GM23338 (cell line): ENCODE measurements at regions not wholly inside any gene's neighbourhood (a gene's known extent, or its start where the extent isn't known, plus 50 kb on each side); places are given as distances from the start of the nearest gene placed in this dataset.

Experiments used
- CREB1 ChIP-seq: fragments of 250-450 bp; sonication (Bioruptor Pico); IDR thresholded peaks from 2 replicates; pipeline ENCODE4 v1.5.0; 2020; ENCODE audit warnings: low read depth, mild to moderate bottlenecking, moderate library complexity
- EZH2 ChIP-seq: fragments of 200-600 bp; sonication (generic); IDR thresholded peaks from one replicate; pipeline ENCODE4 v1.8.0; 2017; ENCODE audit warnings: antibody characterized with exemption, mild to moderate bottlenecking, low read depth; ENCODE audit not compliant: unreplicated experiment
- EZH2phosphoT487 ChIP-seq: fragments of 200-600 bp; sonication (generic); IDR thresholded peaks from one replicate; pipeline ENCODE4 v1.8.1; 2018; ENCODE audit warnings: antibody characterized with exemption; ENCODE audit not compliant: unreplicated experiment
- JUNB ChIP-seq: IDR thresholded peaks from one replicate; pipeline ENCODE4 v1.6.1; 2016; ENCODE audit warnings: antibody characterized with exemption; ENCODE audit not compliant: unreplicated experiment
- NANOG ChIP-seq: IDR thresholded peaks from 2 replicates; pipeline ENCODE4 v1.6.1; 2016; ENCODE audit warnings: antibody characterized with exemption, borderline replicate concordance
- POLR2AphosphoS5 ChIP-seq: IDR thresholded peaks from 2 replicates; pipeline ENCODE4 v1.6.1; 2016; ENCODE audit warnings: antibody characterized with exemption, low read depth
- STAT1 ChIP-seq: IDR thresholded peaks from one replicate; pipeline ENCODE4 v1.6.1; 2016; ENCODE audit warnings: antibody characterized with exemption; ENCODE audit not compliant: unreplicated experiment
- ZNF331 ChIP-seq: fragments of 250-450 bp; sonication (Bioruptor Pico); IDR thresholded peaks from 2 replicates; pipeline ENCODE4 v1.5.0; 2020; ENCODE audit warnings: low read depth, mild to moderate bottlenecking, moderate library complexity
- TF ChIP-seq, protein P1 (sequence below), 2 experiments: fragments of 200-600 bp in 1 of 2; sonication (generic) in 1 of 2; conservative IDR thresholded peaks; 2 replicates each; pipeline versions ENCODE4 v1.5.1 to v1.6.1; 2016 to 2017; ENCODE audit warnings: antibody characterized with exemption in 2 of 2, low read depth in 2 of 2, mild to moderate bottlenecking in 2 of 2, moderate library complexity in 1 of 2
- TF ChIP-seq, protein P2 (sequence below): IDR thresholded peaks from one replicate; pipeline ENCODE4 v1.6.1; 2018; ENCODE audit warnings: antibody characterized with exemption; ENCODE audit not compliant: unreplicated experiment
- TF ChIP-seq, protein P3 (sequence below): IDR thresholded peaks from 2 replicates; pipeline ENCODE4 v1.6.1; 2016; ENCODE audit warnings: antibody characterized with exemption

DNA sequence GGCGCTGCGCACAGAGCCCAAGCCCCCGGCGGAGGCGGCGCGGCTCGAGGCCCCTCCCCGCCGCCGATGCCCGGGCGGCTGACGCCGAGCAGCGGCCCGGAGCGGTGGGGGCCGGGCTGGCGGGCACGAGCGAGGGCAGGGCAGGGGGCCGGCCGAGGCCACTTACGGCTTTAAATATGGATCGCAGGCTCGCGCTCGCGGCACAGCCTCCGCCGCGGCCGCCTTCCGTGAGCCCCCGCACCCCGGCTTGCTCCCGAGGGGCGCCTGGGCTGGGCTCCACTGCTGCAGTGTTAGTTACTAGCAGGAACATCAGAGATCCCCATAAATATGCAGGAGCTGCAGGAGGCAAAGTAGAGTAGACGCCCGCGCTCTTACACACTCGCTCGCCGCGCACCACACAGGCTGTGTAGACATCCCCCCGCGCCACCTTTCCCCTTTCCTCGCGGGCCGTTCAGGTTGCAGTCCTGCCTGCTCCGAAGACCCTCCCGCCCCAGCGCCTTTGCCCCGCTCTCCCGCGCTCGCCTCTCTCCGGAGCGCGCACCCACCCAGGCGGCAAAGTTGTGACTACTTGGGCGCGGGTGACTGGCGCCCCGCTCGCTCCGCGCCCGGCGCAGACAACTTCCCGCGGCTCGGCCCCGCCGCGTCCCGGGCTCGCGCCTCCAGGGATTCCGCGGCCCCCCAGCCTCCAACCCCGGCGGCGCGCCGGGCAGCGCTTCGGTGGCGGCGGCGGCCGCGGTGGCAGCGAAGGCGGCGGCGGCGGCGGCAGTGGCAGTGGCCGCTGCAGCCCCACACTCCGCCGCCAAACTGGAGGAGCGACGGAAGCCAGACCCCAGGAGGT, 152.0 kb upstream of the SLC4A4 start:
- TF ChIP-seq NANOG (no peak), JUNB (no peak), POLR2AphosphoS5 (peak; percentile 32; the same call in 1 of the 2 replicates), EZH2 (peak; percentile 31), EZH2phosphoT487 (no peak), CREB1 (CRISPR knock-in tag) (no peak), ZNF331 (CRISPR knock-in tag) (no peak), STAT1 (no peak)
- TF ChIP-seq, protein P1, sequence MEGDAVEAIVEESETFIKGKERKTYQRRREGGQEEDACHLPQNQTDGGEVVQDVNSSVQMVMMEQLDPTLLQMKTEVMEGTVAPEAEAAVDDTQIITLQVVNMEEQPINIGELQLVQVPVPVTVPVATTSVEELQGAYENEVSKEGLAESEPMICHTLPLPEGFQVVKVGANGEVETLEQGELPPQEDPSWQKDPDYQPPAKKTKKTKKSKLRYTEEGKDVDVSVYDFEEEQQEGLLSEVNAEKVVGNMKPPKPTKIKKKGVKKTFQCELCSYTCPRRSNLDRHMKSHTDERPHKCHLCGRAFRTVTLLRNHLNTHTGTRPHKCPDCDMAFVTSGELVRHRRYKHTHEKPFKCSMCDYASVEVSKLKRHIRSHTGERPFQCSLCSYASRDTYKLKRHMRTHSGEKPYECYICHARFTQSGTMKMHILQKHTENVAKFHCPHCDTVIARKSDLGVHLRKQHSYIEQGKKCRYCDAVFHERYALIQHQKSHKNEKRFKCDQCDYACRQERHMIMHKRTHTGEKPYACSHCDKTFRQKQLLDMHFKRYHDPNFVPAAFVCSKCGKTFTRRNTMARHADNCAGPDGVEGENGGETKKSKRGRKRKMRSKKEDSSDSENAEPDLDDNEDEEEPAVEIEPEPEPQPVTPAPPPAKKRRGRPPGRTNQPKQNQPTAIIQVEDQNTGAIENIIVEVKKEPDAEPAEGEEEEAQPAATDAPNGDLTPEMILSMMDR (conservative IDR thresholded peaks at IDR 0.05; ENCODE audit: low read depth in 2 of 2): no peak
- TF ChIP-seq, protein P2, sequence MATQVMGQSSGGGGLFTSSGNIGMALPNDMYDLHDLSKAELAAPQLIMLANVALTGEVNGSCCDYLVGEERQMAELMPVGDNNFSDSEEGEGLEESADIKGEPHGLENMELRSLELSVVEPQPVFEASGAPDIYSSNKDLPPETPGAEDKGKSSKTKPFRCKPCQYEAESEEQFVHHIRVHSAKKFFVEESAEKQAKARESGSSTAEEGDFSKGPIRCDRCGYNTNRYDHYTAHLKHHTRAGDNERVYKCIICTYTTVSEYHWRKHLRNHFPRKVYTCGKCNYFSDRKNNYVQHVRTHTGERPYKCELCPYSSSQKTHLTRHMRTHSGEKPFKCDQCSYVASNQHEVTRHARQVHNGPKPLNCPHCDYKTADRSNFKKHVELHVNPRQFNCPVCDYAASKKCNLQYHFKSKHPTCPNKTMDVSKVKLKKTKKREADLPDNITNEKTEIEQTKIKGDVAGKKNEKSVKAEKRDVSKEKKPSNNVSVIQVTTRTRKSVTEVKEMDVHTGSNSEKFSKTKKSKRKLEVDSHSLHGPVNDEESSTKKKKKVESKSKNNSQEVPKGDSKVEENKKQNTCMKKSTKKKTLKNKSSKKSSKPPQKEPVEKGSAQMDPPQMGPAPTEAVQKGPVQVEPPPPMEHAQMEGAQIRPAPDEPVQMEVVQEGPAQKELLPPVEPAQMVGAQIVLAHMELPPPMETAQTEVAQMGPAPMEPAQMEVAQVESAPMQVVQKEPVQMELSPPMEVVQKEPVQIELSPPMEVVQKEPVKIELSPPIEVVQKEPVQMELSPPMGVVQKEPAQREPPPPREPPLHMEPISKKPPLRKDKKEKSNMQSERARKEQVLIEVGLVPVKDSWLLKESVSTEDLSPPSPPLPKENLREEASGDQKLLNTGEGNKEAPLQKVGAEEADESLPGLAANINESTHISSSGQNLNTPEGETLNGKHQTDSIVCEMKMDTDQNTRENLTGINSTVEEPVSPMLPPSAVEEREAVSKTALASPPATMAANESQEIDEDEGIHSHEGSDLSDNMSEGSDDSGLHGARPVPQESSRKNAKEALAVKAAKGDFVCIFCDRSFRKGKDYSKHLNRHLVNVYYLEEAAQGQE: no peak
- TF ChIP-seq, protein P3, sequence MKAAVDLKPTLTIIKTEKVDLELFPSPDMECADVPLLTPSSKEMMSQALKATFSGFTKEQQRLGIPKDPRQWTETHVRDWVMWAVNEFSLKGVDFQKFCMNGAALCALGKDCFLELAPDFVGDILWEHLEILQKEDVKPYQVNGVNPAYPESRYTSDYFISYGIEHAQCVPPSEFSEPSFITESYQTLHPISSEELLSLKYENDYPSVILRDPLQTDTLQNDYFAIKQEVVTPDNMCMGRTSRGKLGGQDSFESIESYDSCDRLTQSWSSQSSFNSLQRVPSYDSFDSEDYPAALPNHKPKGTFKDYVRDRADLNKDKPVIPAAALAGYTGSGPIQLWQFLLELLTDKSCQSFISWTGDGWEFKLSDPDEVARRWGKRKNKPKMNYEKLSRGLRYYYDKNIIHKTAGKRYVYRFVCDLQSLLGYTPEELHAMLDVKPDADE: no peak
